GM19468 (cell line): ENCODE measurements at regions not wholly inside any gene's neighbourhood (a gene's known extent, or its start where the extent isn't known, plus 50 kb on each side); places are given as distances from the start of the nearest gene placed in this dataset.

ENCODE experiments used
- ATAC-seq: cut with Tn5 transposase; IDR thresholded peaks from one replicate; pipeline ENCODE4 v1.9.1; 2021; ENCODE audit warnings: mild to moderate bottlenecking, moderate library complexity, moderate number of reproducible peaks; ENCODE audit not compliant: unreplicated experiment; ENCODE audit errors: extremely low read depth

GRCh38 chr18:34627137-34627920 lies 82.8 kb upstream of the DTNA start:
- ATAC-seq, result no peak

GRCh38 chr18:34631093-34631966 lies 78.8 kb upstream of the DTNA start:
- ATAC-seq, result no peak

GRCh38 chr18:34632321-34632720 lies 77.8 kb upstream of the DTNA start:
- no peak for ATAC-seq

GRCh38 chr18:34633368-34633767 lies 76.7 kb upstream of the DTNA start:
- ATAC-seq, result no peak

- no peak for ATAC-seq
Observed at GRCh38 chr18:34637094-34637801, 72.8 kb upstream of the DTNA start.

- no peak for ATAC-seq
Observed at GRCh38 chr18:34639687-34640086, 70.4 kb upstream of the DTNA start.

GRCh38 chr18:34640276-34640675 lies 69.8 kb upstream of the DTNA start:
- no peak for ATAC-seq

GRCh38 chr18:34643989-34644388 lies 66.1 kb upstream of the DTNA start:
- ATAC-seq, result no peak

GRCh38 chr18:34647251-34647650 lies 62.8 kb upstream of the DTNA start:
- no peak for ATAC-seq

- ATAC-seq, result no peak
Observed at GRCh38 chr18:34648269-34648985, 61.7 kb upstream of the DTNA start.

GRCh38 chr18:34649080-34649479 lies 61.0 kb upstream of the DTNA start:
- ATAC-seq, result no peak

GRCh38 chr18:34650121-34650545 lies 60.0 kb upstream of the DTNA start:
- no peak for ATAC-seq

GRCh38 chr18:34651586-34652369 lies 58.3 kb upstream of the DTNA start:
- ATAC-seq, result no peak

GRCh38 chr18:34655131-34655530 lies 55.0 kb upstream of the DTNA start:
- no peak for ATAC-seq

- ATAC-seq, result no peak
Observed at GRCh38 chr18:34657860-34658500, 52.1 kb upstream of the DTNA start.

- no peak for ATAC-seq
Observed at GRCh38 chr18:34659579-34660517, 50.2 kb upstream of the DTNA start.
